ENCODE measurements at regions not wholly inside any gene's neighbourhood (a gene's known extent, or its start where the extent isn't known, plus 50 kb on each side); places are given as distances from the start of the nearest gene placed in this dataset.

GRCh38 chr6:144730088-144730645 is 445.0 kb downstream of the UTRN start:
- H3K4me1 ChIP-seq (ENCODE audit: control insufficient read depth, low read depth, low read length) = peaks cover 4% of the 10 kb centered on the region
- no peak overlapping the region for H3K18ac ChIP-seq (ENCODE audit: low read length)
- no peak overlapping the region for H2BK15ac ChIP-seq (replicated peaks; ENCODE audit: low read depth)
- no peak overlapping the region for H2BK120ac ChIP-seq (ENCODE audit: low read depth, low read length)
- H3K27me3 ChIP-seq (ENCODE audit: insufficient read depth, low read length, poor library complexity) = no peaks in the 10 kb centered on the region
- no peaks in the 10 kb centered on the region for H3K79me1 ChIP-seq (ENCODE audit: low read length)
- H3K4me3 ChIP-seq (ENCODE audit: low read length) = no peak overlapping the region
- no peak overlapping the region for H2AK5ac ChIP-seq (ENCODE audit: low read length)
- no peak overlapping the region for H3K4me2 ChIP-seq (ENCODE audit: low read length)
- H3K27ac ChIP-seq (ENCODE audit: low read depth, low read length) = no peak overlapping the region
- H3K23ac ChIP-seq (ENCODE audit: low read length) = no peak overlapping the region
- H3K56ac ChIP-seq (ENCODE audit: low read length) = no peak overlapping the region
- peak; percentile 22 for DNase-seq
- H3K79me2 ChIP-seq (ENCODE audit: control insufficient read depth, insufficient read depth, low read length) = no peaks in the 10 kb centered on the region
- no peaks in the 10 kb centered on the region for H3K36me3 ChIP-seq (ENCODE audit: control insufficient read depth, insufficient read depth, low read length)
- no peak overlapping the region for H3K4ac ChIP-seq (ENCODE audit: low read depth, low read length)
- no peak overlapping the region for H2BK5ac ChIP-seq (ENCODE audit: low read length)
- WGBS (ENCODE audit: extremely low coverage, insufficient coverage, low lambda C conversion rate) = no CpG with 5 or more reads among the region's 5 CpGs
- H4K5ac ChIP-seq (ENCODE audit: low read length) = no peak overlapping the region
- no peak overlapping the region for H4K8ac ChIP-seq (ENCODE audit: low read depth, low read length)
- H3K9ac ChIP-seq (ENCODE audit: low read length) = no peak overlapping the region

DNA sequence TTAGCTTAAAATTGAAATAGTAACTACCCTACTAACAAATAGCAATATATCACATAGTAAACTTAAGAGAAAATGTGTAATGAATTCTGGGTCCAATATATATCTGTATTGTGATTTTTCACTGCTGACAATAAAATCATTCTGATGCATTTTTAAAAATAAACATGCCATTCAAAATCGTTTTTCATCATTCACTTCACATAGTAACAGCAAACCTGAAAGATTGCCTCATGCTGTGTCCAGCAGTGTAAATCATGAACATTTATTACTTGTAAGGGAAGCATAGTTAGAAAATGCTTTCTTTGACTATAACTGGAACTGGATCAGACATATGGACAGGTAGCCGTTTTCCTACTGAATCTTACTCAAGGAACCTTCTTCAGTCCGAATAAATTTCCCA is 446.1 kb downstream of the UTRN start:
- no CpG with 5 or more reads among the region's 3 CpGs for whole genome bisulfite sequencing (ENCODE audit: extremely low coverage, insufficient coverage, low lambda C conversion rate)
- Histone ChIP-seq H3K4ac (ENCODE audit: low read depth, low read length) (no peak overlapping the region), H3K79me1 (ENCODE audit: low read length) (no peaks in the 10 kb centered on the region), H3K4me2 (ENCODE audit: low read length) (no peak overlapping the region), H2AK5ac (ENCODE audit: low read length) (no peak overlapping the region), H3K56ac (ENCODE audit: low read length) (no peak overlapping the region), H3K4me1 (ENCODE audit: control insufficient read depth, low read depth, low read length) (peaks cover 3% of the 10 kb centered on the region), H3K27me3 (ENCODE audit: insufficient read depth, low read length, poor library complexity) (no peaks in the 10 kb centered on the region), H3K4me3 (ENCODE audit: low read length) (no peak overlapping the region), H2BK5ac (ENCODE audit: low read length) (no peak overlapping the region), H3K79me2 (ENCODE audit: control insufficient read depth, insufficient read depth, low read length) (no peaks in the 10 kb centered on the region), H4K8ac (ENCODE audit: low read depth, low read length) (no peak overlapping the region), H2BK120ac (ENCODE audit: low read depth, low read length) (no peak overlapping the region), H3K18ac (ENCODE audit: low read length) (no peak overlapping the region), H3K23ac (ENCODE audit: low read length) (no peak overlapping the region), H3K36me3 (ENCODE audit: control insufficient read depth, insufficient read depth, low read length) (no peaks in the 10 kb centered on the region), H3K9ac (ENCODE audit: low read length) (no peak overlapping the region), H2BK15ac (replicated peaks; ENCODE audit: low read depth) (no peak overlapping the region), H3K27ac (ENCODE audit: low read depth, low read length) (no peak overlapping the region), H4K5ac (ENCODE audit: low read length) (no peak overlapping the region)
- no peak for DNase-seq

DNA sequence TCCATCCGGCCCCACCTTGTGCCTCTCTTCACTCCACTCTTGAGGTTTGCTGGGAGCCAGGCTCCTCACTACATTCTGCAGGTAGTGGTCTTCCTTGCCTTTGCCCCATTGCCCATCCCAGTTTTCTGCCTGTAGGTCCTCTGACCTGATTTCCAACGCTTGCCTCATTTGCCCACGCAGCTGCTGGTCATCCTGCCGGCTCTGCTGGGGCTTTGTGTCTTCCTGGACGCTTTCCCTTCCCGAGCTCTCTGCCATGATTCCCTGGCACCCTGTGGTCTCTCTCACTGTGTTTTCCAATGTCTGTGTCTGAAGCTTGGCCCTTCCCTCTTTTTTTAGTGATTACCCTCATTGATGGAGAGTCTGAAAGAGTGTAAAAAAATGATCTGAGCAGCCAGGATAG is 451.6 kb downstream of the UTRN start:
- WGBS (ENCODE audit: extremely low coverage, insufficient coverage, low lambda C conversion rate) = no CpG with 5 or more reads among the region's 6 CpGs
- H3K56ac ChIP-seq (ENCODE audit: low read length) = no peak overlapping the region
- H3K9ac ChIP-seq (ENCODE audit: low read length) = no peak overlapping the region
- H3K23ac ChIP-seq (ENCODE audit: low read length) = no peak overlapping the region
- H3K4ac ChIP-seq (ENCODE audit: low read depth, low read length) = no peak overlapping the region
- no peak overlapping the region for H2BK120ac ChIP-seq (ENCODE audit: low read depth, low read length)
- H3K27me3 ChIP-seq (ENCODE audit: insufficient read depth, low read length, poor library complexity) = no peaks in the 10 kb centered on the region
- H3K4me1 ChIP-seq (ENCODE audit: control insufficient read depth, low read depth, low read length) = no peaks in the 10 kb centered on the region
- H3K27ac ChIP-seq (ENCODE audit: low read depth, low read length) = no peak overlapping the region
- no peak overlapping the region for H3K4me2 ChIP-seq (ENCODE audit: low read length)
- no peak overlapping the region for H4K5ac ChIP-seq (ENCODE audit: low read length)
- H4K8ac ChIP-seq (ENCODE audit: low read depth, low read length) = no peak overlapping the region
- H3K18ac ChIP-seq (ENCODE audit: low read length) = no peak overlapping the region
- H3K79me2 ChIP-seq (ENCODE audit: control insufficient read depth, insufficient read depth, low read length) = no peaks in the 10 kb centered on the region
- no peak overlapping the region for H3K4me3 ChIP-seq (ENCODE audit: low read length)
- no peak overlapping the region for H2BK5ac ChIP-seq (ENCODE audit: low read length)
- no peaks in the 10 kb centered on the region for H3K79me1 ChIP-seq (ENCODE audit: low read length)
- no peak overlapping the region for H2AK5ac ChIP-seq (ENCODE audit: low read length)
- H3K36me3 ChIP-seq (ENCODE audit: control insufficient read depth, insufficient read depth, low read length) = no peaks in the 10 kb centered on the region
- no peak for DNase-seq
- no peak overlapping the region for H2BK15ac ChIP-seq (replicated peaks; ENCODE audit: low read depth)

GRCh38 chr6:144737998-144738397 is 452.9 kb downstream of the UTRN start:
- Histone ChIP-seq H2AK5ac (ENCODE audit: low read length) (no peak overlapping the region), H2BK120ac (ENCODE audit: low read depth, low read length) (no peak overlapping the region)

DNA sequence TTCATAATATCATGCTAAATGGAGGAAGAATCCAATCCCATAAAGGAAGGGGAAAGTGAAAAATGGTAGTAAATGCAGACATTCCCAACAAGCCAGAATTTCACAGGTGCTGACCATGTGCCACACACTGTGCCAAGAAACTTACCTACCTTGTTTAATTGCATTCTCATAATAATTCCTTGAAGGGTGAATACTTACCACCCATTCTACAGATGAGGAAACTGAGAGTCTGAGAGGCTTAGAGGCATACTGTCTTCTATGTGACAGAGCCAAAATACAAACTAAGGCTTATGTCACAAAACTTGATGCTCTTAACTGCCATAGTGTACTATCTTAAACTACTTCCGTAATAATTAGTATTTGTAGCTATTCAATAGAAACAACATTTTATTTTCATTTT is 454.7 kb downstream of the UTRN start:
- WGBS (ENCODE audit: extremely low coverage, insufficient coverage, low lambda C conversion rate) = 100% methylated on average over 1 of the region's 1 CpG
- H3K27ac ChIP-seq (ENCODE audit: low read depth, low read length) = no peak overlapping the region

More at GRCh38 chr6:144737998-144738397, 452.9 kb downstream of the UTRN start:
- no peak overlapping the region for H3K4me3 ChIP-seq (ENCODE audit: low read length)
- H3K27ac ChIP-seq (ENCODE audit: low read depth, low read length) = no peak overlapping the region
- H3K23ac ChIP-seq (ENCODE audit: low read length) = no peak overlapping the region
- no peak overlapping the region for H3K18ac ChIP-seq (ENCODE audit: low read length)
- H3K79me2 ChIP-seq (ENCODE audit: control insufficient read depth, insufficient read depth, low read length) = no peaks in the 10 kb centered on the region
- no peak overlapping the region for H2BK15ac ChIP-seq (replicated peaks; ENCODE audit: low read depth)
- peak overlapping the region; percentile 40 for H4K5ac ChIP-seq (ENCODE audit: low read length)
- H3K79me1 ChIP-seq (ENCODE audit: low read length) = no peaks in the 10 kb centered on the region
- no peak overlapping the region for H3K4me2 ChIP-seq (ENCODE audit: low read length)
- no peak overlapping the region for H3K4ac ChIP-seq (ENCODE audit: low read depth, low read length)
- peak; percentile 22 for DNase-seq
- H3K9ac ChIP-seq (ENCODE audit: low read length) = no peak overlapping the region
- no peaks in the 10 kb centered on the region for H3K36me3 ChIP-seq (ENCODE audit: control insufficient read depth, insufficient read depth, low read length)
- no peaks in the 10 kb centered on the region for H3K4me1 ChIP-seq (ENCODE audit: control insufficient read depth, low read depth, low read length)
- no CpG with 5 or more reads among the region's 4 CpGs for WGBS (ENCODE audit: extremely low coverage, insufficient coverage, low lambda C conversion rate)
- no peak overlapping the region for H3K56ac ChIP-seq (ENCODE audit: low read length)
- no peak overlapping the region for H4K8ac ChIP-seq (ENCODE audit: low read depth, low read length)
- H2BK5ac ChIP-seq (ENCODE audit: low read length) = no peak overlapping the region
- no peaks in the 10 kb centered on the region for H3K27me3 ChIP-seq (ENCODE audit: insufficient read depth, low read length, poor library complexity)

DNA sequence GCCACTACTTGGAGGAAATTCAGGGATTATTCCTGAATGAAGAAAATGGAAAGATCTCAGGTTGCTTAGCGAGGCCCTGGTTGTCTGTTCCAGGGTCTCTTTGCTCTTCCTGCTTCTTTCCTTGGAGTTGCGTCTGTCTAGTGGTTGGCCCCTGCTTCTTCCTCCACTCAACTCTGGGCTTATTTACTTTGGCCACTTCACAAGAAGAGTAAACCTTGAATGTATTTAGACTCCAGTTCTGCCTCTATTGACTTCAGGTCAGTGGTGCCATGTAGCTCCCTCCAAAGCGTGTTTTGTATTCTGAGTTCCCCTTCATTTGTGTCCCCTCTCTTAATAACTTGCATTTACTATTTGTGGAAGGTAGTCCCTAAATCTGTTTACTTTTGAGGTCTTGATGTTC is 456.5 kb downstream of the UTRN start:
- Histone ChIP-seq H3K23ac (ENCODE audit: low read length) (no peak overlapping the region), H3K4me2 (ENCODE audit: low read length) (no peak overlapping the region), H4K5ac (ENCODE audit: low read length) (no peak overlapping the region), H2BK120ac (ENCODE audit: low read depth, low read length) (no peak overlapping the region), H4K8ac (ENCODE audit: low read depth, low read length) (no peak overlapping the region), H3K79me2 (ENCODE audit: control insufficient read depth, insufficient read depth, low read length) (no peaks in the 10 kb centered on the region), H3K9ac (ENCODE audit: low read length) (no peak overlapping the region), H3K79me1 (ENCODE audit: low read length) (no peaks in the 10 kb centered on the region), H3K27me3 (ENCODE audit: insufficient read depth, low read length, poor library complexity) (no peaks in the 10 kb centered on the region), H3K18ac (ENCODE audit: low read length) (no peak overlapping the region), H2BK5ac (ENCODE audit: low read length) (no peak overlapping the region), H3K4ac (ENCODE audit: low read depth, low read length) (no peak overlapping the region), H3K27ac (ENCODE audit: low read depth, low read length) (no peak overlapping the region), H3K36me3 (ENCODE audit: control insufficient read depth, insufficient read depth, low read length) (no peaks in the 10 kb centered on the region), H3K56ac (ENCODE audit: low read length) (no peak overlapping the region), H3K4me3 (ENCODE audit: low read length) (no peak overlapping the region), H2AK5ac (ENCODE audit: low read length) (no peak overlapping the region), H3K4me1 (ENCODE audit: control insufficient read depth, low read depth, low read length) (peaks cover 4% of the 10 kb centered on the region), H2BK15ac (replicated peaks; ENCODE audit: low read depth) (no peak overlapping the region)
- WGBS (ENCODE audit: extremely low coverage, insufficient coverage, low lambda C conversion rate) = no CpG with 5 or more reads among the region's 3 CpGs
- DNase-seq = no peak

More for the DNA sequence above, 454.7 kb downstream of the UTRN start:
- no peaks in the 10 kb centered on the region for H3K36me3 ChIP-seq (ENCODE audit: control insufficient read depth, insufficient read depth, low read length)
- H3K23ac ChIP-seq (ENCODE audit: low read length) = no peak overlapping the region
- H3K56ac ChIP-seq (ENCODE audit: low read length) = no peak overlapping the region
- H2BK15ac ChIP-seq (replicated peaks; ENCODE audit: low read depth) = no peak overlapping the region
- H3K4me3 ChIP-seq (ENCODE audit: low read length) = no peak overlapping the region
- H2BK120ac ChIP-seq (ENCODE audit: low read depth, low read length) = no peak overlapping the region
- no peaks in the 10 kb centered on the region for H3K79me2 ChIP-seq (ENCODE audit: control insufficient read depth, insufficient read depth, low read length)
- no peak overlapping the region for H2AK5ac ChIP-seq (ENCODE audit: low read length)
- no peak for DNase-seq
- H3K4ac ChIP-seq (ENCODE audit: low read depth, low read length) = no peak overlapping the region
- H4K8ac ChIP-seq (ENCODE audit: low read depth, low read length) = no peak overlapping the region
- peaks cover 3% of the 10 kb centered on the region for H3K4me1 ChIP-seq (ENCODE audit: control insufficient read depth, low read depth, low read length)
- no peaks in the 10 kb centered on the region for H3K79me1 ChIP-seq (ENCODE audit: low read length)
- no peaks in the 10 kb centered on the region for H3K27me3 ChIP-seq (ENCODE audit: insufficient read depth, low read length, poor library complexity)
- H3K4me2 ChIP-seq (ENCODE audit: low read length) = no peak overlapping the region
- H3K9ac ChIP-seq (ENCODE audit: low read length) = no peak overlapping the region
- H2BK5ac ChIP-seq (ENCODE audit: low read length) = no peak overlapping the region
- no peak overlapping the region for H4K5ac ChIP-seq (ENCODE audit: low read length)
- no peak overlapping the region for H3K18ac ChIP-seq (ENCODE audit: low read length)
